H9 (cell line): ENCODE measurements at regions not wholly inside any gene's neighbourhood (a gene's known extent, or its start where the extent isn't known, plus 50 kb on each side); places are given as distances from the start of the nearest gene placed in this dataset.

ENCODE experiments used
- DNase-seq: peaks from one replicate; pipeline ENCODE4 v3.0.0-alpha.2; 2017
- H2AFZ ChIP-seq: one replicate; pipeline ENCODE4 v1.6.1; 2013; ENCODE audit warnings: mild to moderate bottlenecking, low read length, control low read depth, moderate library complexity
- H2AK5ac ChIP-seq: 2 replicates; pipeline ENCODE4 v1.6.1; 2013; ENCODE audit warnings: low read length, control low read depth, mixed read lengths; ENCODE audit not compliant: insufficient read length
- H2BK120ac ChIP-seq: one replicate; pipeline ENCODE4 v1.6.1; 2013; ENCODE audit warnings: low read depth, mild to moderate bottlenecking, low read length, control low read depth, inconsistent platforms; ENCODE audit not compliant: poor library complexity, severe bottlenecking
- H2BK12ac ChIP-seq: 2 replicates; pipeline ENCODE4 v1.6.1; 2013; ENCODE audit warnings: low read length, control low read depth, mixed read lengths, low read depth; ENCODE audit not compliant: insufficient read length
- H2BK15ac ChIP-seq: 2 replicates; pipeline ENCODE4 v1.6.1; 2013; ENCODE audit warnings: low read depth, low read length, control low read depth
- H2BK20ac ChIP-seq: one replicate; pipeline ENCODE4 v1.6.1; 2013; ENCODE audit warnings: low read depth, mild to moderate bottlenecking, low read length, control low read depth, inconsistent platforms; ENCODE audit not compliant: poor library complexity, severe bottlenecking
- H2BK5ac ChIP-seq: 2 replicates; pipeline ENCODE4 v1.6.1; 2013; ENCODE audit warnings: low read length, control low read depth, mixed read lengths; ENCODE audit not compliant: insufficient read length
- H3K14ac ChIP-seq: 2 replicates; pipeline ENCODE4 v1.6.1; 2013; ENCODE audit warnings: low read length, control low read depth; ENCODE audit not compliant: insufficient read depth
- H3K18ac ChIP-seq: 2 replicates; pipeline ENCODE4 v1.6.1; 2013; ENCODE audit warnings: low read depth, mild to moderate bottlenecking, mixed read lengths, low read length, control low read depth; ENCODE audit not compliant: insufficient read length
- H3K23ac ChIP-seq: 2 replicates; pipeline ENCODE4 v1.6.1; 2013; ENCODE audit warnings: low read length, control low read depth, mixed read lengths, low read depth; ENCODE audit not compliant: insufficient read length
- H3K23me2 ChIP-seq: 2 replicates; pipeline ENCODE4 v1.6.1; 2013; ENCODE audit warnings: low read depth, mild to moderate bottlenecking, mixed read lengths, low read length, control low read depth; ENCODE audit not compliant: insufficient read length, poor library complexity, severe bottlenecking
- H3K27ac ChIP-seq: 2 replicates; pipeline ENCODE4 v1.5.1; 2013; ENCODE audit warnings: low read length, control low read depth, mixed read lengths, low read depth; ENCODE audit not compliant: insufficient read length
- H3K27me3 ChIP-seq: 2 replicates; pipeline ENCODE4 v1.6.1; 2013; ENCODE audit warnings: low read length, control low read depth, inconsistent platforms; ENCODE audit not compliant: insufficient read depth
- H3K4ac ChIP-seq: 2 replicates; pipeline ENCODE4 v1.6.1; 2013; ENCODE audit warnings: low read depth, mild to moderate bottlenecking, control low read depth, inconsistent platforms, low read length, moderate library complexity
- H3K4me1 ChIP-seq: 2 replicates; pipeline ENCODE4 v1.6.1; 2013; ENCODE audit warnings: low read length, control low read depth, inconsistent platforms; ENCODE audit not compliant: insufficient read depth
- H3K4me2 ChIP-seq: 2 replicates; pipeline ENCODE4 v1.6.1; 2013; ENCODE audit warnings: low read length, control low read depth, mixed read lengths; ENCODE audit not compliant: insufficient read length, insufficient read depth
- H3K56ac ChIP-seq: 2 replicates; pipeline ENCODE4 v1.6.1; 2013; ENCODE audit warnings: low read depth, mild to moderate bottlenecking, mixed read lengths, low read length, control low read depth; ENCODE audit not compliant: insufficient read length
- H3K79me1 ChIP-seq: 2 replicates; pipeline ENCODE4 v1.6.1; 2013; ENCODE audit warnings: low read depth, mild to moderate bottlenecking, moderate library complexity, low read length, control low read depth, inconsistent platforms; ENCODE audit not compliant: insufficient read depth, poor library complexity, severe bottlenecking
- H3K79me2 ChIP-seq: 2 replicates; pipeline ENCODE4 v1.6.1; 2013; ENCODE audit warnings: low read length, control low read depth, inconsistent platforms; ENCODE audit not compliant: insufficient read depth
- H3K9ac ChIP-seq: 2 replicates; pipeline ENCODE4 v1.6.1; 2013; ENCODE audit warnings: low read length, control low read depth, mixed read lengths; ENCODE audit not compliant: insufficient read length; ENCODE audit errors: extremely low read depth
- H3K9me3 ChIP-seq: one replicate; pipeline ENCODE4 v1.6.1; 2013; ENCODE audit warnings: low read depth, low read length, inconsistent platforms; ENCODE audit not compliant: control insufficient read depth
- H3T11ph ChIP-seq: one replicate; pipeline ENCODE4 v1.6.1; 2013; ENCODE audit warnings: mild to moderate bottlenecking, low read length, control low read depth, inconsistent platforms
- H4K20me1 ChIP-seq: one replicate; pipeline ENCODE4 v1.6.1; 2013; ENCODE audit not compliant: control insufficient read depth, insufficient read length, insufficient read depth
- H4K5ac ChIP-seq: 2 replicates; pipeline ENCODE4 v1.6.1; 2013; ENCODE audit warnings: low read depth, mild to moderate bottlenecking, mixed read lengths, low read length, control low read depth; ENCODE audit not compliant: insufficient read length
- H4K8ac ChIP-seq: replicated peaks from 2 replicates; pipeline ENCODE4 v1.6.1; 2013; ENCODE audit warnings: low read length, control low read depth, mixed read lengths, low read depth; ENCODE audit not compliant: insufficient read length
- H4K91ac ChIP-seq: 2 replicates; pipeline ENCODE4 v1.6.1; 2013; ENCODE audit warnings: low read depth, mild to moderate bottlenecking, moderate library complexity, mixed read lengths, low read length, control low read depth; ENCODE audit not compliant: insufficient read length
- H3K27ac Mint-ChIP-seq, 3 experiments: 2 replicates in 2 of 3; 3 replicates in 1 of 3; pipeline ENCODE4 v1.8.0; 2020 to 2021; ENCODE audit warnings: mixed read lengths in 3 of 3, mild to moderate bottlenecking in 1 of 3, moderate library complexity in 1 of 3
- H3K27me3 Mint-ChIP-seq: 2 replicates; pipeline ENCODE4 v1.8.0; 2021; ENCODE audit warnings: low read depth, mild to moderate bottlenecking, moderate library complexity, mixed read lengths
- H3K36me3 Mint-ChIP-seq, 3 experiments: 2 replicates in 2 of 3; 3 replicates in 1 of 3; pipeline ENCODE4 v1.8.0; 2020 to 2021; ENCODE audit warnings: low read depth in 3 of 3, mixed read lengths in 3 of 3; ENCODE audit not compliant: insufficient read depth in 1 of 3
- H3K4me1 Mint-ChIP-seq, 2 experiments: 2 replicates each; pipeline ENCODE4 v1.8.0; 2020; ENCODE audit warnings: mixed read lengths in 2 of 2
- H3K4me3 Mint-ChIP-seq, 2 experiments: 2 replicates in 1 of 2; 3 replicates in 1 of 2; pipeline ENCODE4 v1.8.0; 2020 to 2021; ENCODE audit warnings: mild to moderate bottlenecking in 2 of 2, mixed read lengths in 2 of 2, moderate library complexity in 1 of 2
- H3K9me3 Mint-ChIP-seq, 2 experiments: 2 replicates in 1 of 2; 3 replicates in 1 of 2; pipeline ENCODE4 v1.8.0; 2020; ENCODE audit warnings: mild to moderate bottlenecking in 2 of 2, mixed read lengths in 2 of 2, moderate library complexity in 1 of 2
- CTCF ChIP-seq: fragments of 200-600 bp; sonication (generic); conservative IDR thresholded peaks from 3 replicates; pipeline ENCODE4 v1.8.0; 2021; ENCODE audit warnings: antibody characterized with exemption, mild to moderate bottlenecking
- WGBS: extraction: QIAGEN DNeasy Blood & Tissue Kit; methylation state at CpG from one replicate; pipeline ENCODE4 v1.1.7; 2013; ENCODE audit warnings: missing lambda C conversion rate, low lambda C conversion rate, mixed read lengths; ENCODE audit not compliant: insufficient read length; ENCODE audit errors: extremely low coverage; 5-methylcytosine and 5-hydroxymethylcytosine counted together

DNA sequence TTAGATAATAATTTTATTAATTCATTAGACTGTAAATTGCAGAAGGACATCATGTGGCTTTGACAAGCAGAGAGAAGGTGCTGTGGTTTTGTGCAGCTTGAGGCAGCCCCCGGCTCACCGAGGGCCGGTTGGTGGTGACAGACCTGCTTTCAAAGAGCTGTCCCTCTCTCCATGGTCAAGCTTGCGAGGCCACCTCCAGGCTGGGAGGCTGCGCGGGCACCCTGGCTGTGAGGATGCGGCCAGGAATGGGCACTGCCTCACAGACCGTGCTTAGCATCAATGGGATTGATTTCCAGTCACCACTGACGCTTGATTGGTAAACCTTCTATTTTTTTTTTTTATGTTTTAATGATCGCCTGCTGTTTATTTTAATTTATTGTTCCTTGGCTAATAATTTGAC, 690.9 kb downstream of the GALR1 start:
- WGBS: no CpG with 5 or more reads among the region's 10 CpGs
- TF ChIP-seq CTCF: no peak
- Histone ChIP-seq H2BK12ac (no peak overlapping the region), H4K91ac (no peak overlapping the region), H3K23ac (no peak overlapping the region), H3K4me1 (no peaks in the 10 kb centered on the region), H3T11ph (no peak overlapping the region), H3K4ac (no peak overlapping the region), H3K56ac (no peak overlapping the region), H4K8ac (no peak overlapping the region), H3K79me2 (no peaks in the 10 kb centered on the region), H3K23me2 (no peaks in the 10 kb centered on the region), H3K18ac (no peak overlapping the region), H2BK5ac (no peak overlapping the region), H3K27ac (no peak overlapping the region), H3K9me3 (no peaks in the 10 kb centered on the region), H3K9ac (no peak overlapping the region), H4K20me1 (no peaks in the 10 kb centered on the region), H3K4me2 (no peak overlapping the region), H3K14ac (no peak overlapping the region), H2AK5ac (no peak overlapping the region), H2AFZ (no peak overlapping the region), H4K5ac (no peak overlapping the region), H2BK15ac (no peak overlapping the region), H3K27me3 (no peaks in the 10 kb centered on the region), H3K79me1 (no peaks in the 10 kb centered on the region), H2BK120ac (no peak overlapping the region), H2BK20ac (no peak overlapping the region)
- H3K27me3 Mint-ChIP-seq: no peaks in the 10 kb centered on the region
- H3K4me3 Mint-ChIP-seq: no peak overlapping the region
- H3K4me1 Mint-ChIP-seq: no peaks in the 10 kb centered on the region
- peaks cover 0 to 9% (median 2%) of the 10 kb centered on the region in 3 experiments; a peak in 3 of 7 replicates for H3K36me3 Mint-ChIP-seq
- no peak overlapping the region for H3K27ac Mint-ChIP-seq
- no peak for DNase-seq
- peaks cover 3 to 10% of the 10 kb centered on the region in 2 experiments for H3K9me3 Mint-ChIP-seq
